UCSD-AML1 (cell line): ENCODE measurements at regions not wholly inside any gene's neighbourhood (a gene's known extent, or its start where the extent isn't known, plus 50 kb on each side); places are given as distances from the start of the nearest gene placed in this dataset.
A peak's percentile ranks its signal among the peaks of the same experiment; 100 is the strongest.
"Not testable (repeated sequence)": the region's sequence is repeated elsewhere in the genome, so short reads cannot be mapped to it uniquely, and the experiment has no call there.

Experiments
- DNase-seq: peaks from one replicate; lab custom pipeline; 2025; ENCODE audit not compliant: unreplicated experiment; lab: John Stamatoyannopoulos, UW

GRCh38 chr16:56022818-56023217 is 147.6 kb upstream of the CES5A start:
- no peak for DNase-seq

GRCh38 chr16:56019274-56019673 is 144.1 kb upstream of the CES5A start:
- no peak for DNase-seq

GRCh38 chr16:56013962-56014552 is 138.9 kb upstream of the CES5A start:
- peak; percentile 58 for DNase-seq

GRCh38 chr16:56012482-56012811 is 137.3 kb upstream of the CES5A start:
- no peak for DNase-seq

- DNase-seq: no peak
Observed at GRCh38 chr16:56011808-56012481, 136.8 kb upstream of the CES5A start.

- no peak for DNase-seq
Observed at GRCh38 chr16:56005958-56006357, 130.8 kb upstream of the CES5A start.

- DNase-seq: no peak
Observed at GRCh38 chr16:55999683-56000082, 124.5 kb upstream of the CES5A start.

- no peak for DNase-seq
Observed at GRCh38 chr16:55993088-55993487, 117.9 kb upstream of the CES5A start.

GRCh38 chr16:55992551-55992950 is 117.4 kb upstream of the CES5A start:
- no peak for DNase-seq

GRCh38 chr16:55991843-55992242 is 116.7 kb upstream of the CES5A start:
- DNase-seq: no peak

- no peak for DNase-seq
Observed at GRCh38 chr16:55989569-55989907, 114.4 kb upstream of the CES5A start.

GRCh38 chr16:55988850-55989568 is 113.8 kb upstream of the CES5A start:
- not testable (repeated sequence) for DNase-seq

GRCh38 chr16:55988013-55988412 is 112.8 kb upstream of the CES5A start:
- DNase-seq: no peak

- DNase-seq: no peak
Observed at GRCh38 chr16:55982597-55982996, 107.4 kb upstream of the CES5A start.

GRCh38 chr16:55981557-55981956 is 106.4 kb upstream of the CES5A start:
- no peak for DNase-seq

- no peak for DNase-seq
Observed at GRCh38 chr16:55976815-55977214, 101.6 kb upstream of the CES5A start.

- DNase-seq: no peak
Observed at GRCh38 chr16:55971447-55971846, 96.3 kb upstream of the CES5A start.

GRCh38 chr16:55968221-55968620 is 93.0 kb upstream of the CES5A start:
- DNase-seq: no peak

- no peak for DNase-seq
Observed at GRCh38 chr16:55964923-55965475, 89.8 kb upstream of the CES5A start.

GRCh38 chr16:55955845-55956244 is 80.7 kb upstream of the CES5A start:
- no peak for DNase-seq

- DNase-seq: no peak
Observed at GRCh38 chr16:55955424-55955823, 80.3 kb upstream of the CES5A start.

- DNase-seq: no peak
Observed at GRCh38 chr16:55954906-55955305, 79.7 kb upstream of the CES5A start.
